NCI-H510A treated with DMSO at 0.1 percent for 48 hours (cell line): ENCODE measurements at regions not wholly inside any gene's neighbourhood (a gene's known extent, or its start where the extent isn't known, plus 50 kb on each side); places are given as distances from the start of the nearest gene placed in this dataset.
"Not testable (repeated sequence)": the region's sequence is repeated elsewhere in the genome, so short reads cannot be mapped to it uniquely, and the experiment has no call there.

Experiments used
- DNase-seq: peaks from one replicate; lab custom pipeline; 2025; lab: John Stamatoyannopoulos, UW

GRCh38 chr2:55772109-55772980 is 78.7 kb upstream of the PNPT1 start:
- no peak for DNase-seq

- peak; percentile 49 for DNase-seq
These were observed 78.0 kb upstream of the PNPT1 start for GRCh38 chr2:55771612-55772011.

- no peak for DNase-seq
These were observed 75.3 kb upstream of the PNPT1 start for GRCh38 chr2:55768991-55769390.

- DNase-seq = no peak
These were observed 73.3 kb upstream of the PNPT1 start for GRCh38 chr2:55766947-55767346.

GRCh38 chr2:55765708-55766107 is 72.1 kb upstream of the PNPT1 start:
- DNase-seq = not testable (repeated sequence)

GRCh38 chr2:55763721-55764120 is 70.1 kb upstream of the PNPT1 start:
- DNase-seq = no peak

GRCh38 chr2:55761526-55761925 is 67.9 kb upstream of the PNPT1 start:
- no peak for DNase-seq

- DNase-seq = no peak
These were observed 67.4 kb upstream of the PNPT1 start for GRCh38 chr2:55761024-55761423.

GRCh38 chr2:55760125-55760524 is 66.5 kb upstream of the PNPT1 start:
- DNase-seq = no peak

- DNase-seq = no peak
These were observed 65.8 kb upstream of the PNPT1 start for GRCh38 chr2:55759271-55759921.

- DNase-seq = no peak
These were observed 58.3 kb upstream of the PNPT1 start for GRCh38 chr2:55751966-55752365.

- no peak for DNase-seq
These were observed 49.9 kb upstream of the PNPT1 start for GRCh38 chr2:55743583-55743982.
